ENCODE measurements at regions not wholly inside any gene's neighbourhood (a gene's known extent, or its start where the extent isn't known, plus 50 kb on each side); places are given as distances from the start of the nearest gene placed in this dataset.

- 65 to 82% (median 76%) methylated on average over 2 of the region's 2 CpGs for WGBS, 5 donors
- no peaks in the 10 kb centered on the region for H3K4me1 ChIP-seq
- no peak overlapping the region for H3K4me3 ChIP-seq
- no peaks in the 10 kb centered on the region for H3K36me3 ChIP-seq
- intact Hi-C loops (cut with DNase I; ENCODE audit: low total_unique reads) = no loop called here
- TF ChIP-seq POLR2A (IDR thresholded peaks at IDR 0.05) (no peak), CTCF (IDR thresholded peaks at IDR 0.05 in 8 of 11, conservative IDR thresholded peaks at IDR 0.05 in 3 of 11) (no peak), POLR2AphosphoS5 (IDR thresholded peaks at IDR 0.05) (no peak)
- no peaks in the 10 kb centered on the region for H3K27me3 ChIP-seq (replicated peaks in 1 of 7)
- peaks cover 0 to 12% (median 0%) of the 10 kb centered on the region in 8 donors for H3K9me3 ChIP-seq
- DNase-seq = no peak
- no peak overlapping the region for H3K27ac ChIP-seq
Measured at GRCh38 chr6:61592238-61592637, 693.8 kb downstream of the KHDRBS2 start.

- Histone ChIP-seq H3K9me3 (peaks cover 0 to 28% (median 0%) of the 10 kb centered on the region in 8 donors), H3K36me3 (no peaks in the 10 kb centered on the region), H3K4me1 (no peaks in the 10 kb centered on the region), H3K27me3 (replicated peaks in 1 of 7) (no peaks in the 10 kb centered on the region), H3K4me3 (no peak overlapping the region), H3K27ac (no peak overlapping the region)
- intact Hi-C loops (cut with DNase I; ENCODE audit: low total_unique reads) = no loop called here
- WGBS, 5 donors = 63 to 80% (median 75%) methylated on average over 3 of the region's 3 CpGs
- DNase-seq = no peak
- TF ChIP-seq POLR2AphosphoS5 (IDR thresholded peaks at IDR 0.05) (no peak), POLR2A (IDR thresholded peaks at IDR 0.05) (no peak), CTCF (IDR thresholded peaks at IDR 0.05 in 8 of 11, conservative IDR thresholded peaks at IDR 0.05 in 3 of 11) (no peak)
Measured at GRCh38 chr6:61586934-61587537, 699.0 kb downstream of the KHDRBS2 start.

- TF ChIP-seq POLR2A (IDR thresholded peaks at IDR 0.05) (no peak), CTCF (IDR thresholded peaks at IDR 0.05 in 8 of 11, conservative IDR thresholded peaks at IDR 0.05 in 3 of 11) (no peak), POLR2AphosphoS5 (IDR thresholded peaks at IDR 0.05) (no peak)
- peaks cover 0 to 28% (median 0%) of the 10 kb centered on the region in 8 donors for H3K9me3 ChIP-seq
- no peaks in the 10 kb centered on the region for H3K36me3 ChIP-seq
- H3K27me3 ChIP-seq (replicated peaks in 1 of 7) = no peaks in the 10 kb centered on the region
- H3K27ac ChIP-seq = no peak overlapping the region
- no peak overlapping the region for H3K4me3 ChIP-seq
- intact Hi-C loops (cut with DNase I; ENCODE audit: low total_unique reads) = no loop called here
- WGBS, 5 donors = 0 to 23% (median 0%) methylated on average over 2 of the region's 2 CpGs
- DNase-seq = no peak
- H3K4me1 ChIP-seq = no peaks in the 10 kb centered on the region
Measured at GRCh38 chr6:61585504-61585903, 700.5 kb downstream of the KHDRBS2 start.

GRCh38 chr6:61562098-61562497 lies 723.9 kb downstream of the KHDRBS2 start:
- no peak for TF ChIP-seq CTCF (IDR thresholded peaks at IDR 0.05 in 8 of 11, conservative IDR thresholded peaks at IDR 0.05 in 3 of 11)
- no peak for TF ChIP-seq POLR2AphosphoS5 (IDR thresholded peaks at IDR 0.05)
- no peak for TF ChIP-seq POLR2A (IDR thresholded peaks at IDR 0.05)
- Histone ChIP-seq H3K27ac (no peak overlapping the region), H3K36me3 (no peaks in the 10 kb centered on the region), H3K4me1 (no peaks in the 10 kb centered on the region), H3K9me3 (peaks cover 2 to 69% (median 55%) of the 10 kb centered on the region in 8 donors), H3K27me3 (replicated peaks in 1 of 7) (no peaks in the 10 kb centered on the region), H3K4me3 (no peak overlapping the region)
- DNase-seq = no peak
- intact Hi-C loops (cut with DNase I; ENCODE audit: low total_unique reads) = no loop called here
- WGBS, 5 donors = 47 to 72% (median 58%) methylated on average over 1 of the region's 1 CpG

Data from spleen (tissue), 11 donors.